RPMI7951 (cell line): ENCODE measurements at regions not wholly inside any gene's neighbourhood (a gene's known extent, or its start where the extent isn't known, plus 50 kb on each side); places are given as distances from the start of the nearest gene placed in this dataset.
A peak's percentile ranks its signal among the peaks of the same experiment; 100 is the strongest.

Experiments used
- DNase-seq: peaks from one replicate; pipeline ENCODE4 v3.0.0-alpha.2; 2012; ENCODE audit warnings: low read depth

- DNase-seq: no peak
These were observed 515.2 kb upstream of the SULF2 start for GRCh38 chr20:48300529-48300928.

GRCh38 chr20:48298851-48299484 lies 513.7 kb upstream of the SULF2 start:
- DNase-seq: peak; percentile 98

GRCh38 chr20:48298433-48298832 lies 513.2 kb upstream of the SULF2 start:
- DNase-seq: no peak

- peak; percentile 69 for DNase-seq
These were observed 510.7 kb upstream of the SULF2 start for GRCh38 chr20:48295966-48296421.

GRCh38 chr20:48295445-48295903 lies 510.2 kb upstream of the SULF2 start:
- DNase-seq: peak; percentile 98

GRCh38 chr20:48294942-48295341 lies 509.7 kb upstream of the SULF2 start:
- DNase-seq: no peak

- peak; percentile 93 for DNase-seq
These were observed 508.9 kb upstream of the SULF2 start for GRCh38 chr20:48294196-48294595.

- DNase-seq: no peak
These were observed 508.4 kb upstream of the SULF2 start for GRCh38 chr20:48293671-48294070.

GRCh38 chr20:48292806-48293205 lies 507.5 kb upstream of the SULF2 start:
- peak; percentile 63 for DNase-seq

GRCh38 chr20:48291896-48292295 lies 506.6 kb upstream of the SULF2 start:
- no peak for DNase-seq

GRCh38 chr20:48288930-48289507 lies 503.7 kb upstream of the SULF2 start:
- no peak for DNase-seq

- no peak for DNase-seq
These were observed 502.4 kb upstream of the SULF2 start for GRCh38 chr20:48287552-48288170.

- no peak for DNase-seq
These were observed 501.8 kb upstream of the SULF2 start for GRCh38 chr20:48287021-48287494.

GRCh38 chr20:48286601-48287000 lies 501.3 kb upstream of the SULF2 start:
- DNase-seq: no peak

- no peak for DNase-seq
These were observed 500.4 kb upstream of the SULF2 start for GRCh38 chr20:48285656-48286055.

- DNase-seq: no peak
These were observed 499.6 kb upstream of the SULF2 start for GRCh38 chr20:48284837-48285236.

- no peak for DNase-seq
These were observed 499.0 kb upstream of the SULF2 start for GRCh38 chr20:48284315-48284714.

- peak; percentile 97 for DNase-seq
These were observed 498.3 kb upstream of the SULF2 start for GRCh38 chr20:48283470-48284110.

- DNase-seq: no peak
These were observed 497.4 kb upstream of the SULF2 start for GRCh38 chr20:48282591-48283228.

GRCh38 chr20:48281501-48281900 lies 496.2 kb upstream of the SULF2 start:
- no peak for DNase-seq

- DNase-seq: no peak
These were observed 493.7 kb upstream of the SULF2 start for GRCh38 chr20:48278961-48279481.

GRCh38 chr20:48277266-48277665 lies 492.0 kb upstream of the SULF2 start:
- DNase-seq: peak; percentile 46
